GM12865 (cell line): ENCODE measurements at regions not wholly inside any gene's neighbourhood (a gene's known extent, or its start where the extent isn't known, plus 50 kb on each side); places are given as distances from the start of the nearest gene placed in this dataset.

Experiments used
- DNase-seq: peaks from one replicate; pipeline ENCODE4 v3.0.0; 2010; ENCODE audit warnings: low read depth
- H3K4me3 ChIP-seq: 2 replicates; pipeline ENCODE4 v1.5.1; 2011; ENCODE audit warnings: mild to moderate bottlenecking, low read depth, low read length, control low read depth
- TF ChIP-seq, protein P1 (sequence below): IDR thresholded peaks from 2 replicates; pipeline ENCODE4 v1.5.1; 2011; ENCODE audit warnings: low read length, control low read depth, low read depth, inconsistent platforms; ENCODE audit not compliant: insufficient read depth; ENCODE audit errors: missing control alignments

GRCh38 chr3:30097022-30097650 is 509.3 kb upstream of the TGFBR2 start:
- DNase-seq: no peak
- H3K4me3 ChIP-seq: no peak overlapping the region
- TF ChIP-seq, protein P1, sequence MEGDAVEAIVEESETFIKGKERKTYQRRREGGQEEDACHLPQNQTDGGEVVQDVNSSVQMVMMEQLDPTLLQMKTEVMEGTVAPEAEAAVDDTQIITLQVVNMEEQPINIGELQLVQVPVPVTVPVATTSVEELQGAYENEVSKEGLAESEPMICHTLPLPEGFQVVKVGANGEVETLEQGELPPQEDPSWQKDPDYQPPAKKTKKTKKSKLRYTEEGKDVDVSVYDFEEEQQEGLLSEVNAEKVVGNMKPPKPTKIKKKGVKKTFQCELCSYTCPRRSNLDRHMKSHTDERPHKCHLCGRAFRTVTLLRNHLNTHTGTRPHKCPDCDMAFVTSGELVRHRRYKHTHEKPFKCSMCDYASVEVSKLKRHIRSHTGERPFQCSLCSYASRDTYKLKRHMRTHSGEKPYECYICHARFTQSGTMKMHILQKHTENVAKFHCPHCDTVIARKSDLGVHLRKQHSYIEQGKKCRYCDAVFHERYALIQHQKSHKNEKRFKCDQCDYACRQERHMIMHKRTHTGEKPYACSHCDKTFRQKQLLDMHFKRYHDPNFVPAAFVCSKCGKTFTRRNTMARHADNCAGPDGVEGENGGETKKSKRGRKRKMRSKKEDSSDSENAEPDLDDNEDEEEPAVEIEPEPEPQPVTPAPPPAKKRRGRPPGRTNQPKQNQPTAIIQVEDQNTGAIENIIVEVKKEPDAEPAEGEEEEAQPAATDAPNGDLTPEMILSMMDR: no peak

DNA sequence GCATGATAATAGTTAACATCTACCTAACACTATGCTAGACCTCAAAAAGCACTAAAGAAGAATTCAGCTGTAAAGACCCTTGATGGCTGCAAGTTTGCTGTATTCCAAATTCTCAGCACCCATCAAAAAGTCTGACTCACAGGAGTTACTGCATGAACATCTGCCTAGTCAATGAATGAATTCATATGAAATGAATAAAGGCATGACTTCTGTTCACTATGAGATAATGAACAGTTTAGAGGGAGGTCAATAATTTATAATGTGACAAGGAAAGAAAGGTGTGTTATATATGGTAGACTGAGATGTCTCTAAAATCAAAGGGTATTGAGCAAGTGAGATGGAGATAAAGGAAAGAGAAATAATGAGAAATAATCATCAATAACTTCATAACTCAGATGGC is 508.2 kb upstream of the TGFBR2 start:
- H3K4me3 ChIP-seq: no peak overlapping the region
- no peak for DNase-seq
- TF ChIP-seq, protein P1: no peak

GRCh38 chr3:30098653-30099455 is 507.5 kb upstream of the TGFBR2 start:
- no peak for DNase-seq
- no peak overlapping the region for H3K4me3 ChIP-seq
- TF ChIP-seq, protein P1: no peak

DNA sequence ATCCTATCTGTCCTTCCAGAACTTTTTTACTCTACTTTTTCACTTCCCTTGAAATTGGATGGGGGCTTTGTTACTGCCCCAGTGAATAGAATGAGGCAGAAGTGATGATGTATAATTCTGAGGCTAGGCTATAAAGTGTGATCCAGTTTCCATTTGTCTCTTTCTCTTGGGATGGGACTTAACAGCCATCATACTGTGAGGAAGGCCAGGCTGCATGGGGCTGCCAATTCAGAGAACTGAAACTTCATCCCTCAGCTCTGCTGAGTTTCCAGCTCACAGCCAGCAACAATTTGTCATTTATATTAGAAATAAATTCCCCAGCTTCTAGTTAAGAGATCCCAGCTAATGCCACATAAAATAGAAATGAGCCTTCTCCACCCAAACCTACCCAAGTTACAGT is 504.0 kb upstream of the TGFBR2 start:
- TF ChIP-seq, protein P1: no peak
- H3K4me3 ChIP-seq: no peak overlapping the region
- DNase-seq: no peak

- TF ChIP-seq, protein P1: no peak
- no peak for DNase-seq
- H3K4me3 ChIP-seq: no peak overlapping the region
These were observed 503.2 kb upstream of the TGFBR2 start for GRCh38 chr3:30103186-30103585.

- DNase-seq: no peak
- no peak overlapping the region for H3K4me3 ChIP-seq
- TF ChIP-seq, protein P1: no peak
These were observed 498.9 kb upstream of the TGFBR2 start for GRCh38 chr3:30107531-30107930.
